Right cardiac atrium (tissue), 5 donors: ENCODE measurements at regions not wholly inside any gene's neighbourhood (a gene's known extent, or its start where the extent isn't known, plus 50 kb on each side); places are given as distances from the start of the nearest gene placed in this dataset.

Experiments
- ATAC-seq, 2 donors: fragments of 200-7000 bp; cut with Tn5 transposase; one replicate each; pipeline versions ENCODE4 v1.8.0 to v1.9.1; 2020; ENCODE audit warnings: moderate library complexity in 2 of 2, mild to moderate bottlenecking in 1 of 2
- DNase-seq, 3 donors: peaks; one replicate each; pipeline ENCODE4 v3.0.0-alpha.2; 2020
- H3K27ac ChIP-seq: one replicate; pipeline ENCODE4 v1.5.1; 2013; ENCODE audit warnings: mild to moderate bottlenecking, low read length, control low read depth, moderate library complexity
- H3K27me3 ChIP-seq: one replicate; pipeline ENCODE4 v1.6.1; 2013; ENCODE audit not compliant: control insufficient read depth, insufficient read depth
- H3K4me1 ChIP-seq: one replicate; pipeline ENCODE4 v1.6.1; 2013; ENCODE audit warnings: low read length; ENCODE audit not compliant: control insufficient read depth, insufficient read depth
- H3K4me3 ChIP-seq: one replicate; pipeline ENCODE4 v1.5.1; 2013; ENCODE audit warnings: low read length, control low read depth
- H3K9me3 ChIP-seq: one replicate; pipeline ENCODE4 v1.6.1; 2013; ENCODE audit warnings: low read length; ENCODE audit not compliant: control insufficient read depth
- WGBS: extraction: QIAGEN DNeasy Blood & Tissue Kit; methylation state at CpG from one replicate; pipeline ENCODE4 v1.1.7; 2013; 5-methylcytosine and 5-hydroxymethylcytosine counted together
- intact Hi-C, 4 donors: fragments of 100-400 bp; cut with DNase I; formaldehyde crosslinking; loops; one replicate each; pipeline versions ENCODE4 v1.11.0 to v1.14.0; 2022 to 2023
- donor health status: healthy with polysubstance abuse.
- donor health status: DM: no; HTN: yes; CAD: no.
- donor health status: DM: no; HTN: no; CAD: no.
- donor health status: DM: no; HTN: yes; CAD: no; lungs with severe emphysema.
- donor health status: DM: yes; HTN: yes; CAD: no.

- ATAC-seq (no peak), DNase-seq (no peak)
- Histone ChIP-seq H3K4me3 (no peak overlapping the region), H3K4me1 (no peaks in the 10 kb centered on the region), H3K27me3 (no peaks in the 10 kb centered on the region), H3K27ac (no peak overlapping the region), H3K9me3 (no peaks in the 10 kb centered on the region)
- intact Hi-C loops: no loop called here
- WGBS: 98% methylated on average over 2 of the region's 2 CpGs
These were observed 191.0 kb upstream of the BET1 start for GRCh38 chr7:94195201-94195600.

- 87% methylated on average over 1 of the region's 1 CpG for WGBS
- ATAC-seq: no peak
- H3K4me1 ChIP-seq: no peaks in the 10 kb centered on the region
- no peaks in the 10 kb centered on the region for H3K9me3 ChIP-seq
- no peak overlapping the region for H3K4me3 ChIP-seq
- H3K27ac ChIP-seq: no peak overlapping the region
- intact Hi-C loops: no loop called here
- no peaks in the 10 kb centered on the region for H3K27me3 ChIP-seq
- no peak for DNase-seq
These were observed 191.7 kb upstream of the BET1 start for GRCh38 chr7:94195813-94196212.

GRCh38 chr7:94205529-94205928 is 189.2 kb upstream of the COL1A2 start:
- H3K4me1 ChIP-seq: no peaks in the 10 kb centered on the region
- no peak for DNase-seq
- intact Hi-C loops: no loop called here
- no peak overlapping the region for H3K4me3 ChIP-seq
- H3K27me3 ChIP-seq: no peaks in the 10 kb centered on the region
- H3K27ac ChIP-seq: no peak overlapping the region
- H3K9me3 ChIP-seq: no peaks in the 10 kb centered on the region
- 54% methylated on average over 2 of the region's 2 CpGs for WGBS
- ATAC-seq: no peak

GRCh38 chr7:94206295-94206694 is 188.4 kb upstream of the COL1A2 start:
- DNase-seq (no peak), ATAC-seq (no peak)
- Histone ChIP-seq H3K4me3 (no peak overlapping the region), H3K27me3 (no peaks in the 10 kb centered on the region), H3K4me1 (no peaks in the 10 kb centered on the region), H3K9me3 (no peaks in the 10 kb centered on the region), H3K27ac (no peak overlapping the region)
- 92% methylated on average over 2 of the region's 2 CpGs for WGBS
- intact Hi-C loops: no loop called here

- Histone ChIP-seq H3K27me3 (no peaks in the 10 kb centered on the region), H3K27ac (no peak overlapping the region), H3K4me3 (no peak overlapping the region), H3K9me3 (no peaks in the 10 kb centered on the region), H3K4me1 (no peaks in the 10 kb centered on the region)
- DNase-seq: no peak
- intact Hi-C loops: no loop called here
- ATAC-seq: peak; percentile 21 to 70
- WGBS: 61% methylated on average over 1 of the region's 1 CpG
These were observed 182.5 kb upstream of the COL1A2 start for GRCh38 chr7:94212160-94212559.

GRCh38 chr7:94216944-94217461 is 177.7 kb upstream of the COL1A2 start:
- intact Hi-C loops: no loop called here
- H3K9me3 ChIP-seq: no peaks in the 10 kb centered on the region
- no peaks in the 10 kb centered on the region for H3K4me1 ChIP-seq
- H3K27me3 ChIP-seq: no peaks in the 10 kb centered on the region
- ATAC-seq (peak; percentile 63 to 70), DNase-seq (no peak)
- H3K27ac ChIP-seq: no peak overlapping the region
- 27% methylated on average over 3 of the region's 3 CpGs for WGBS
- no peak overlapping the region for H3K4me3 ChIP-seq

GRCh38 chr7:94217766-94218165 is 176.9 kb upstream of the COL1A2 start:
- WGBS: 97% methylated on average over 2 of the region's 2 CpGs
- Histone ChIP-seq H3K27ac (no peak overlapping the region), H3K9me3 (no peaks in the 10 kb centered on the region), H3K4me1 (no peaks in the 10 kb centered on the region), H3K27me3 (no peaks in the 10 kb centered on the region), H3K4me3 (no peak overlapping the region)
- ATAC-seq: no peak
- intact Hi-C loops: no loop called here
- DNase-seq: no peak

GRCh38 chr7:94222516-94222915 is 172.2 kb upstream of the COL1A2 start:
- intact Hi-C loops: no loop called here
- Histone ChIP-seq H3K27ac (no peak overlapping the region), H3K4me1 (no peaks in the 10 kb centered on the region), H3K9me3 (no peaks in the 10 kb centered on the region), H3K27me3 (no peaks in the 10 kb centered on the region), H3K4me3 (no peak overlapping the region)
- DNase-seq: no peak
- 81% methylated on average over 2 of the region's 2 CpGs for WGBS
- no peak for ATAC-seq

- no peaks in the 10 kb centered on the region for H3K27me3 ChIP-seq
- WGBS: 33% methylated on average over 6 of the region's 6 CpGs
- intact Hi-C loops: no loop called here
- DNase-seq (no peak), ATAC-seq (peak in 1 of 2 donors; percentile 59)
- no peaks in the 10 kb centered on the region for H3K4me1 ChIP-seq
- H3K9me3 ChIP-seq: no peaks in the 10 kb centered on the region
- H3K4me3 ChIP-seq: no peak overlapping the region
- no peak overlapping the region for H3K27ac ChIP-seq
These were observed 171.2 kb upstream of the COL1A2 start for GRCh38 chr7:94223375-94224084.

- DNase-seq (no peak), ATAC-seq (no peak)
- Histone ChIP-seq H3K9me3 (no peaks in the 10 kb centered on the region), H3K27me3 (no peaks in the 10 kb centered on the region), H3K27ac (no peak overlapping the region), H3K4me1 (no peaks in the 10 kb centered on the region), H3K4me3 (no peak overlapping the region)
- intact Hi-C loops: no loop called here
These were observed 166.5 kb upstream of the COL1A2 start for GRCh38 chr7:94228223-94228622.

GRCh38 chr7:94228678-94229077 is 166.0 kb upstream of the COL1A2 start:
- ATAC-seq (no peak), DNase-seq (no peak)
- no peaks in the 10 kb centered on the region for H3K27me3 ChIP-seq
- H3K27ac ChIP-seq: no peak overlapping the region
- no peak overlapping the region for H3K4me3 ChIP-seq
- no peaks in the 10 kb centered on the region for H3K9me3 ChIP-seq
- intact Hi-C loops: no loop called here
- H3K4me1 ChIP-seq: no peaks in the 10 kb centered on the region

- no peaks in the 10 kb centered on the region for H3K4me1 ChIP-seq
- DNase-seq (no peak), ATAC-seq (no peak)
- intact Hi-C loops: no loop called here
- 78% methylated on average over 2 of the region's 2 CpGs for WGBS
- no peak overlapping the region for H3K4me3 ChIP-seq
- H3K27me3 ChIP-seq: no peaks in the 10 kb centered on the region
- H3K9me3 ChIP-seq: no peaks in the 10 kb centered on the region
- H3K27ac ChIP-seq: no peak overlapping the region
These were observed 163.4 kb upstream of the COL1A2 start for GRCh38 chr7:94231305-94231704.
